Transverse colon (tissue), 4 donors: ENCODE measurements at regions not wholly inside any gene's neighbourhood (a gene's known extent, or its start where the extent isn't known, plus 50 kb on each side); places are given as distances from the start of the nearest gene placed in this dataset.

ENCODE experiments used
- DNase-seq: peaks from one replicate; pipeline ENCODE4 v3.0.0-alpha.2; 2019
- H3K27ac ChIP-seq, 4 donors: fragments of 200-600 bp; sonication (generic); 2 replicates each; pipeline ENCODE4 v1.5.1; 2016 to 2018; ENCODE audit warnings: inconsistent platforms in 4 of 4
- H3K27me3 ChIP-seq: fragments of 200-600 bp; sonication (generic); 2 replicates; pipeline ENCODE4 v1.5.1; 2017; ENCODE audit warnings: inconsistent platforms
- H3K36me3 ChIP-seq, 4 donors: fragments of 200-600 bp; sonication (generic); 2 replicates each; pipeline ENCODE4 v1.5.1; 2017 to 2019; ENCODE audit warnings: inconsistent platforms in 4 of 4
- H3K4me1 ChIP-seq, 4 donors: fragments of 200-600 bp; sonication (generic); 2 replicates each; pipeline ENCODE4 v1.5.1; 2017 to 2020; ENCODE audit warnings: inconsistent platforms in 4 of 4
- H3K4me3 ChIP-seq, 4 donors: fragments of 200-600 bp; sonication (generic); 1 replicate in 1 of 4; 2 replicates in 3 of 4; pipeline versions ENCODE4 v1.5.1 to v1.6.1; 2017 to 2019; ENCODE audit warnings: inconsistent platforms in 4 of 4
- H3K9me3 ChIP-seq, 2 donors: fragments of 200-600 bp; sonication (generic); 2 replicates each; pipeline ENCODE4 v1.5.1; 2017 to 2019; ENCODE audit warnings: inconsistent platforms in 2 of 2
- EP300 ChIP-seq: sonication (generic); formaldehyde crosslinking; IDR thresholded peaks from one replicate; pipeline ENCODE4 v1.6.1; 2017; ENCODE audit warnings: antibody characterized with exemption, low read depth
- POLR2A ChIP-seq: fragments of 450-650 bp; IDR thresholded peaks from one replicate; pipeline ENCODE4 v1.6.1; 2016; ENCODE audit warnings: antibody characterized with exemption, mild to moderate bottlenecking, moderate library complexity
- POLR2AphosphoS5 ChIP-seq, 3 donors: sonication (generic); formaldehyde crosslinking; IDR thresholded peaks; one replicate each; pipeline ENCODE4 v1.6.1; 2016; ENCODE audit warnings: antibody characterized with exemption in 3 of 3
- WGBS, 2 donors: methylation state at CpG; one replicate each; pipeline ENCODE4 v1.1.5; 2018; ENCODE audit warnings: low coverage in 1 of 2; 5-methylcytosine and 5-hydroxymethylcytosine counted together
- in situ Hi-C, 4 donors: fragments of 200-750 bp; cut with MboI; loops; one replicate each; pipeline versions ENCODE4 v1.15.0 to v1.15.1; 2017; ENCODE audit warnings: low sequenced_read_pairs in 3 of 4, low pct_ligation_motif_present in 1 of 4, low pct_unique_long_range_greater_than_20kb in 1 of 4
- intact Hi-C: fragments of 100-400 bp; cut with DNase I; formaldehyde crosslinking; loops from one replicate; pipeline ENCODE4 v1.15.1; 2023; ENCODE audit warnings: low total_unique reads
- TF ChIP-seq, protein P1 (sequence below), 5 experiments: fragments of 200-600 bp in 3 of 5; fragments of 450-650 bp in 2 of 5; sonication (generic) in 3 of 5; IDR thresholded peaks; 1 replicate in 2 of 5; 2 replicates in 3 of 5; pipeline ENCODE4 v1.5.1; 2016 to 2017; ENCODE audit warnings: antibody characterized with exemption in 5 of 5, inconsistent platforms in 3 of 5, mild to moderate bottlenecking in 2 of 5, moderate library complexity in 1 of 5

DNA sequence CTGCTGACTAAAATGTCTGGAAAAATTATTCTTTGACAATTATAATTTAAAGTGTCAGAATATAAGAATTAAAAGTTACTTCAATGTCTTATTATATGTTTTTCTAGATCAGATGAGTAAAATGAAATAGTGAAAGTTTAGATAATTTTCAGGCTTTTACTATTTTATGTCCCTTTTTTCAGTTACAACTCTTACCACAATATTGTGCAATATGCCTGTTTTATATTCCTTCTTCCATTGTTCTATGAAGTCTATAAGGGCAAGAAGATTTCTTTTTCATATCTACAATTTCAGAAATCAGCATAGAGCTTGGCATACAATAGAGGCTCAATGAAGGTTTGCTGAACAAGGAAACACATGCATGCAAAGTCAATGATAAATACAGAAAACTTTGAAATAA, 401.2 kb upstream of the HTR1E start:
- TF ChIP-seq POLR2AphosphoS5 (IDR thresholded peaks at IDR 0.05) (no peak), POLR2A (no peak), EP300 (no peak)
- TF ChIP-seq, protein P1, sequence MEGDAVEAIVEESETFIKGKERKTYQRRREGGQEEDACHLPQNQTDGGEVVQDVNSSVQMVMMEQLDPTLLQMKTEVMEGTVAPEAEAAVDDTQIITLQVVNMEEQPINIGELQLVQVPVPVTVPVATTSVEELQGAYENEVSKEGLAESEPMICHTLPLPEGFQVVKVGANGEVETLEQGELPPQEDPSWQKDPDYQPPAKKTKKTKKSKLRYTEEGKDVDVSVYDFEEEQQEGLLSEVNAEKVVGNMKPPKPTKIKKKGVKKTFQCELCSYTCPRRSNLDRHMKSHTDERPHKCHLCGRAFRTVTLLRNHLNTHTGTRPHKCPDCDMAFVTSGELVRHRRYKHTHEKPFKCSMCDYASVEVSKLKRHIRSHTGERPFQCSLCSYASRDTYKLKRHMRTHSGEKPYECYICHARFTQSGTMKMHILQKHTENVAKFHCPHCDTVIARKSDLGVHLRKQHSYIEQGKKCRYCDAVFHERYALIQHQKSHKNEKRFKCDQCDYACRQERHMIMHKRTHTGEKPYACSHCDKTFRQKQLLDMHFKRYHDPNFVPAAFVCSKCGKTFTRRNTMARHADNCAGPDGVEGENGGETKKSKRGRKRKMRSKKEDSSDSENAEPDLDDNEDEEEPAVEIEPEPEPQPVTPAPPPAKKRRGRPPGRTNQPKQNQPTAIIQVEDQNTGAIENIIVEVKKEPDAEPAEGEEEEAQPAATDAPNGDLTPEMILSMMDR (IDR thresholded peaks at IDR 0.05): no peak
- Histone ChIP-seq H3K27ac (no peak overlapping the region), H3K4me1 (no peaks in the 10 kb centered on the region), H3K36me3 (no peaks in the 10 kb centered on the region), H3K27me3 (no peaks in the 10 kb centered on the region), H3K9me3 (peaks cover 0 to 5% of the 10 kb centered on the region in 2 donors), H3K4me3 (no peak overlapping the region)
- DNase-seq: no peak
- in situ Hi-C loops: no loop called here
- intact Hi-C loops: no loop called here

- intact Hi-C loops: no loop called here
- H3K4me3 ChIP-seq: no peak overlapping the region
- H3K27ac ChIP-seq: no peak overlapping the region
- H3K9me3 ChIP-seq: peaks cover 0 to 5% of the 10 kb centered on the region in 2 donors
- no peaks in the 10 kb centered on the region for H3K36me3 ChIP-seq
- 31% methylated on average over 1 of the region's 1 CpG; no CpG with 5 or more reads in 1 of the 2 donors for WGBS, 2 donors
- no peaks in the 10 kb centered on the region for H3K4me1 ChIP-seq
- DNase-seq: no peak
- in situ Hi-C loops: no loop called here
- no peak for TF ChIP-seq EP300
- TF ChIP-seq POLR2A: no peak
- TF ChIP-seq POLR2AphosphoS5 (IDR thresholded peaks at IDR 0.05): no peak
- TF ChIP-seq, protein P1 (IDR thresholded peaks at IDR 0.05): no peak
- H3K27me3 ChIP-seq: no peaks in the 10 kb centered on the region
Observed at GRCh38 chr6:86535100-86535499, 402.2 kb upstream of the HTR1E start.

GRCh38 chr6:86529635-86530034, 407.7 kb upstream of the HTR1E start:
- H3K9me3 ChIP-seq: peaks cover 0 to 10% of the 10 kb centered on the region in 2 donors
- WGBS, 2 donors: 50 to 91% methylated on average over 1 of the region's 1 CpG
- H3K27ac ChIP-seq: no peak overlapping the region
- in situ Hi-C loops (no loop called here), intact Hi-C loops (no loop called here)
- H3K36me3 ChIP-seq: no peaks in the 10 kb centered on the region
- no peak for DNase-seq
- no peaks in the 10 kb centered on the region for H3K4me1 ChIP-seq
- no peak overlapping the region for H3K4me3 ChIP-seq
- no peaks in the 10 kb centered on the region for H3K27me3 ChIP-seq
- TF ChIP-seq EP300: no peak
- no peak for TF ChIP-seq POLR2AphosphoS5 (IDR thresholded peaks at IDR 0.05)
- no peak for TF ChIP-seq POLR2A
- TF ChIP-seq, protein P1 (IDR thresholded peaks at IDR 0.05): no peak

DNA sequence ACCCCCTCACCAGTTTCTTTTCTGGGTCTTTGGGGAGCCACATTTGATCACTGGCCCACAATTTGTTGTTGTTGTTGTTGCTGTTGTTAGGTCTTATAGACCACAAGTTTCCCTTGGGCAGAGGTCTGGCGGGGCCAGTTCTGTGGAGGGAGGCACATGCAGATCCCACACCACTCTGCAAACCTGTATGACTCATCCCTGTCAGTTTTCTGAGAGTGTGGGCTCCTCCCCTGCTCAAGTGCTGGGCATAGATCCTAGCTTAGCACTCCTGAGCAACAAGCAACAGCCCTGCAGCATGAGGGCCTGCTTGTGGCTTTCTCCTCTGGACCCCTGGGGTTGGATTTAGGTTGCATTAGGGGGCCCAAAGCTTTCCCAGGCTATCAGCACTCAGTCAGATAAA, 411.1 kb upstream of the HTR1E start:
- TF ChIP-seq POLR2AphosphoS5 (IDR thresholded peaks at IDR 0.05): no peak
- TF ChIP-seq, protein P1 (IDR thresholded peaks at IDR 0.05): no peak
- TF ChIP-seq POLR2A: no peak
- TF ChIP-seq EP300: no peak
- Histone ChIP-seq H3K4me3 (no peak overlapping the region), H3K36me3 (no peaks in the 10 kb centered on the region), H3K27me3 (no peaks in the 10 kb centered on the region), H3K4me1 (no peaks in the 10 kb centered on the region), H3K27ac (no peak overlapping the region), H3K9me3 (peaks cover 0 to 9% of the 10 kb centered on the region in 2 donors)
- in situ Hi-C loops (no loop called here), intact Hi-C loops (no loop called here)
- DNase-seq: no peak
- 0% methylated on average over 1 of the region's 1 CpG; no CpG with 5 or more reads in 1 of the 2 donors for WGBS, 2 donors
